Panc1 (cell line): ENCODE measurements at regions not wholly inside any gene's neighbourhood (a gene's known extent, or its start where the extent isn't known, plus 50 kb on each side); places are given as distances from the start of the nearest gene placed in this dataset.

ENCODE experiments used
- ATAC-seq: fragments of 200-7000 bp; cut with Tn5 transposase; 2 replicates; pipeline ENCODE4 v1.9.1; 2020; ENCODE audit warnings: mild to moderate bottlenecking, moderate library complexity
- BruUV-seq: library from RNA; stranded (reverse); fragments of 400-500 nt; replicated peaks from 2 replicates; lab custom pipeline; 2021; lab: Mats Ljungman, UMichigan
- CTCF ChIA-PET: fragments of 300-600 bp; sonication (Branson Sonifier 250); formaldehyde crosslinking; loops from one replicate; lab custom pipeline; 2022; ENCODE audit warnings: antibody characterized with exemption; lab: Charles Lee
- POLR2A ChIA-PET: fragments of 300-600 bp; sonication (Branson Sonifier 250); formaldehyde crosslinking; loops from one replicate; lab custom pipeline; 2022; ENCODE audit warnings: antibody characterized with exemption; lab: Charles Lee
- DNase-seq: peaks from one replicate; pipeline ENCODE4 v3.0.0-alpha.2; 2010; ENCODE audit warnings: low read depth, low spot score
- H3K27ac ChIP-seq: 2 replicates; pipeline ENCODE4 v1.5.1; 2011; ENCODE audit warnings: mild to moderate bottlenecking, low read length, inconsistent platforms
- H3K27me3 ChIP-seq: fragments of 200-500 bp; sonication (Bioruptor generic); 2 replicates; pipeline ENCODE4 v1.6.0; 2014; ENCODE audit warnings: low read length, inconsistent platforms; ENCODE audit not compliant: control insufficient read depth, insufficient read depth
- H3K36me3 ChIP-seq: fragments of 200-500 bp; sonication (Bioruptor generic); 2 replicates; pipeline ENCODE4 v1.5.1; 2014; ENCODE audit warnings: inconsistent platforms, mild to moderate bottlenecking, low read length, moderate library complexity; ENCODE audit not compliant: control insufficient read depth, insufficient read depth
- H3K4me1 ChIP-seq: 2 replicates; pipeline ENCODE4 v1.5.1; 2011; ENCODE audit warnings: inconsistent platforms, mild to moderate bottlenecking, low read length, moderate library complexity; ENCODE audit not compliant: control insufficient read depth, insufficient read depth
- H3K4me3 ChIP-seq, 2 experiments: 2 replicates each; pipeline ENCODE4 v1.5.1; 2011 to 2012; ENCODE audit warnings: low read depth in 2 of 2, low read length in 2 of 2, mild to moderate bottlenecking in 2 of 2, inconsistent platforms in 1 of 2, moderate library complexity in 1 of 2
- H3K9me3 ChIP-seq: fragments of 200-500 bp; sonication (Bioruptor generic); 2 replicates; pipeline ENCODE4 v1.5.1; 2014; ENCODE audit warnings: low read depth, mild to moderate bottlenecking, inconsistent platforms, low read length, moderate library complexity; ENCODE audit not compliant: control insufficient read depth, insufficient read depth
- POLR2AphosphoS5 ChIP-seq: IDR thresholded peaks from 2 replicates; pipeline ENCODE4 v1.6.1; 2012; ENCODE audit warnings: mild to moderate bottlenecking, low read depth, low read length, moderate library complexity
- SIN3A ChIP-seq: IDR thresholded peaks from 2 replicates; pipeline ENCODE4 v1.6.1; 2012; ENCODE audit warnings: low read depth, mild to moderate bottlenecking, low read length, moderate library complexity, borderline replicate concordance; ENCODE audit not compliant: insufficient read depth
- TCF7L2 ChIP-seq: IDR thresholded peaks from 2 replicates; pipeline ENCODE4 v1.6.1; 2011; ENCODE audit warnings: mild to moderate bottlenecking, low read depth, low read length, inconsistent platforms
- in situ Hi-C: cut with HindIII; loops from 2 replicates; pipeline ENCODE4 v1.10.0; 2016; ENCODE audit warnings: low sequenced_read_pairs, low pct_unique_long_range_greater_than_20kb
- intact Hi-C: fragments of 100-400 bp; cut with micrococcal nuclease; formaldehyde crosslinking; loops from one replicate; pipeline ENCODE4 v1.10.0; 2022; ENCODE audit not compliant: unreplicated experiment
- TF ChIP-seq, protein P1 (sequence below), 2 experiments: IDR thresholded peaks; 2 replicates each; pipeline ENCODE4 v1.6.1; 2011 to 2012; ENCODE audit warnings: low read depth in 2 of 2, control low read depth in 1 of 2, low read length in 1 of 2, mild to moderate bottlenecking in 1 of 2, moderate library complexity in 1 of 2; ENCODE audit not compliant: insufficient read depth in 1 of 2
- TF ChIP-seq, protein P2 (sequence below): fragments of 450-650 bp; IDR thresholded peaks from 2 replicates; pipeline ENCODE4 v1.5.1; 2017; ENCODE audit warnings: mild to moderate bottlenecking

- DNase-seq: no peak
- no peak overlapping the region for H3K4me3 ChIP-seq
- BruUV-seq: no TSS peak
- H3K36me3 ChIP-seq: no peaks in the 10 kb centered on the region
- no peaks in the 10 kb centered on the region for H3K4me1 ChIP-seq
- TF ChIP-seq POLR2AphosphoS5 (no peak), SIN3A (no peak), TCF7L2 (no peak)
- TF ChIP-seq, protein P1, sequence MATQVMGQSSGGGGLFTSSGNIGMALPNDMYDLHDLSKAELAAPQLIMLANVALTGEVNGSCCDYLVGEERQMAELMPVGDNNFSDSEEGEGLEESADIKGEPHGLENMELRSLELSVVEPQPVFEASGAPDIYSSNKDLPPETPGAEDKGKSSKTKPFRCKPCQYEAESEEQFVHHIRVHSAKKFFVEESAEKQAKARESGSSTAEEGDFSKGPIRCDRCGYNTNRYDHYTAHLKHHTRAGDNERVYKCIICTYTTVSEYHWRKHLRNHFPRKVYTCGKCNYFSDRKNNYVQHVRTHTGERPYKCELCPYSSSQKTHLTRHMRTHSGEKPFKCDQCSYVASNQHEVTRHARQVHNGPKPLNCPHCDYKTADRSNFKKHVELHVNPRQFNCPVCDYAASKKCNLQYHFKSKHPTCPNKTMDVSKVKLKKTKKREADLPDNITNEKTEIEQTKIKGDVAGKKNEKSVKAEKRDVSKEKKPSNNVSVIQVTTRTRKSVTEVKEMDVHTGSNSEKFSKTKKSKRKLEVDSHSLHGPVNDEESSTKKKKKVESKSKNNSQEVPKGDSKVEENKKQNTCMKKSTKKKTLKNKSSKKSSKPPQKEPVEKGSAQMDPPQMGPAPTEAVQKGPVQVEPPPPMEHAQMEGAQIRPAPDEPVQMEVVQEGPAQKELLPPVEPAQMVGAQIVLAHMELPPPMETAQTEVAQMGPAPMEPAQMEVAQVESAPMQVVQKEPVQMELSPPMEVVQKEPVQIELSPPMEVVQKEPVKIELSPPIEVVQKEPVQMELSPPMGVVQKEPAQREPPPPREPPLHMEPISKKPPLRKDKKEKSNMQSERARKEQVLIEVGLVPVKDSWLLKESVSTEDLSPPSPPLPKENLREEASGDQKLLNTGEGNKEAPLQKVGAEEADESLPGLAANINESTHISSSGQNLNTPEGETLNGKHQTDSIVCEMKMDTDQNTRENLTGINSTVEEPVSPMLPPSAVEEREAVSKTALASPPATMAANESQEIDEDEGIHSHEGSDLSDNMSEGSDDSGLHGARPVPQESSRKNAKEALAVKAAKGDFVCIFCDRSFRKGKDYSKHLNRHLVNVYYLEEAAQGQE (IDR thresholded peaks at IDR 0.05; ENCODE audit: insufficient read depth in 1 of 2, low read depth in 2 of 2, low read length in 1 of 2): no peak
- TF ChIP-seq, protein P2, sequence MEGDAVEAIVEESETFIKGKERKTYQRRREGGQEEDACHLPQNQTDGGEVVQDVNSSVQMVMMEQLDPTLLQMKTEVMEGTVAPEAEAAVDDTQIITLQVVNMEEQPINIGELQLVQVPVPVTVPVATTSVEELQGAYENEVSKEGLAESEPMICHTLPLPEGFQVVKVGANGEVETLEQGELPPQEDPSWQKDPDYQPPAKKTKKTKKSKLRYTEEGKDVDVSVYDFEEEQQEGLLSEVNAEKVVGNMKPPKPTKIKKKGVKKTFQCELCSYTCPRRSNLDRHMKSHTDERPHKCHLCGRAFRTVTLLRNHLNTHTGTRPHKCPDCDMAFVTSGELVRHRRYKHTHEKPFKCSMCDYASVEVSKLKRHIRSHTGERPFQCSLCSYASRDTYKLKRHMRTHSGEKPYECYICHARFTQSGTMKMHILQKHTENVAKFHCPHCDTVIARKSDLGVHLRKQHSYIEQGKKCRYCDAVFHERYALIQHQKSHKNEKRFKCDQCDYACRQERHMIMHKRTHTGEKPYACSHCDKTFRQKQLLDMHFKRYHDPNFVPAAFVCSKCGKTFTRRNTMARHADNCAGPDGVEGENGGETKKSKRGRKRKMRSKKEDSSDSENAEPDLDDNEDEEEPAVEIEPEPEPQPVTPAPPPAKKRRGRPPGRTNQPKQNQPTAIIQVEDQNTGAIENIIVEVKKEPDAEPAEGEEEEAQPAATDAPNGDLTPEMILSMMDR: no peak
- no peak for ATAC-seq
- ChIA-PET POLR2A (no interaction called here), CTCF (no interaction called here)
- in situ Hi-C loops: no loop called here
- no peaks in the 10 kb centered on the region; the same call in 1 of the 2 replicates for H3K9me3 ChIP-seq
- intact Hi-C loops: no loop called here
- no peaks in the 10 kb centered on the region for H3K27me3 ChIP-seq
- H3K27ac ChIP-seq: no peak overlapping the region
Measured at GRCh38 chr5:24791326-24791725, 146.5 kb upstream of the CDH10 start.

- POLR2A ChIA-PET: interaction anchor here (0.6 kb wide), 1 partner anchor 591 kb away, joined by 3 read pairs; no protein-coding TSS in a partner anchor
- no peak for ATAC-seq
- no peak overlapping the region for H3K27ac ChIP-seq
- intact Hi-C loops (no loop called here), in situ Hi-C loops (no loop called here)
- BruUV-seq: no TSS peak
- no peak for DNase-seq
- no peaks in the 10 kb centered on the region for H3K27me3 ChIP-seq
- H3K4me3 ChIP-seq: no peak overlapping the region
- H3K4me1 ChIP-seq: no peaks in the 10 kb centered on the region
- no peaks in the 10 kb centered on the region; the same call in 1 of the 2 replicates for H3K9me3 ChIP-seq
- no peaks in the 10 kb centered on the region for H3K36me3 ChIP-seq
- CTCF ChIA-PET: no interaction called here
- TF ChIP-seq, protein P2: no peak
- no peak for TF ChIP-seq POLR2AphosphoS5
- no peak for TF ChIP-seq TCF7L2
- TF ChIP-seq, protein P1 (IDR thresholded peaks at IDR 0.05; ENCODE audit: insufficient read depth in 1 of 2, low read depth in 2 of 2, low read length in 1 of 2): no peak
- TF ChIP-seq SIN3A: no peak
Measured at GRCh38 chr5:24789611-24790351, 145.0 kb upstream of the CDH10 start.
